GM21529 (cell line): ENCODE measurements at regions not wholly inside any gene's neighbourhood (a gene's known extent, or its start where the extent isn't known, plus 50 kb on each side); places are given as distances from the start of the nearest gene placed in this dataset.
"Not testable (repeated sequence)": the region's sequence is repeated elsewhere in the genome, so short reads cannot be mapped to it uniquely, and the experiment has no call there.

Source experiments
- ATAC-seq: cut with Tn5 transposase; IDR thresholded peaks from one replicate; pipeline ENCODE4 v1.9.1; 2021; ENCODE audit not compliant: unreplicated experiment

- ATAC-seq = not testable (repeated sequence)
These were observed 1602.9 kb upstream of the PCDH7 start for GRCh38 chr4:29117231-29117722.

GRCh38 chr4:29121586-29121985, 1598.6 kb upstream of the PCDH7 start:
- ATAC-seq = no peak

GRCh38 chr4:29128810-29129209, 1591.4 kb upstream of the PCDH7 start:
- no peak for ATAC-seq

- ATAC-seq = no peak
These were observed 1588.9 kb upstream of the PCDH7 start for GRCh38 chr4:29131304-29131703.

- ATAC-seq = no peak
These were observed 1577.5 kb upstream of the PCDH7 start for GRCh38 chr4:29142708-29143107.

- ATAC-seq = no peak
These were observed 1568.6 kb upstream of the PCDH7 start for GRCh38 chr4:29151584-29151983.

- no peak for ATAC-seq
These were observed 1566.5 kb upstream of the PCDH7 start for GRCh38 chr4:29153642-29154041.

- ATAC-seq = no peak
These were observed 1544.9 kb upstream of the PCDH7 start for GRCh38 chr4:29175291-29175690.

GRCh38 chr4:29199025-29199424, 1521.1 kb upstream of the PCDH7 start:
- no peak for ATAC-seq

- no peak for ATAC-seq
These were observed 1520.7 kb upstream of the PCDH7 start for GRCh38 chr4:29199485-29199884.

- ATAC-seq = no peak
These were observed 1507.1 kb upstream of the PCDH7 start for GRCh38 chr4:29213020-29213419.

GRCh38 chr4:29220761-29221160, 1499.4 kb upstream of the PCDH7 start:
- ATAC-seq = no peak

- ATAC-seq = no peak
These were observed 1495.3 kb upstream of the PCDH7 start for GRCh38 chr4:29224911-29225310.

GRCh38 chr4:29240641-29241040, 1479.5 kb upstream of the PCDH7 start:
- ATAC-seq = no peak

GRCh38 chr4:29243054-29243453, 1477.1 kb upstream of the PCDH7 start:
- ATAC-seq = no peak

- no peak for ATAC-seq
These were observed 1476.3 kb upstream of the PCDH7 start for GRCh38 chr4:29243851-29244250.

- no peak for ATAC-seq
These were observed 1460.6 kb upstream of the PCDH7 start for GRCh38 chr4:29259556-29259955.

GRCh38 chr4:29262986-29263385, 1457.2 kb upstream of the PCDH7 start:
- no peak for ATAC-seq

- no peak for ATAC-seq
These were observed 1444.0 kb upstream of the PCDH7 start for GRCh38 chr4:29276150-29276549.

- no peak for ATAC-seq
These were observed 1442.8 kb upstream of the PCDH7 start for GRCh38 chr4:29277381-29277780.

- ATAC-seq = no peak
These were observed 1441.6 kb upstream of the PCDH7 start for GRCh38 chr4:29278585-29278984.

- no peak for ATAC-seq
These were observed 1431.1 kb upstream of the PCDH7 start for GRCh38 chr4:29289118-29289517.

- no peak for ATAC-seq
These were observed 1424.9 kb upstream of the PCDH7 start for GRCh38 chr4:29295280-29295679.

- no peak for ATAC-seq
These were observed 1415.6 kb upstream of the PCDH7 start for GRCh38 chr4:29304595-29304994.
